ENCODE measurements at regions not wholly inside any gene's neighbourhood (a gene's known extent, or its start where the extent isn't known, plus 50 kb on each side); places are given as distances from the start of the nearest gene placed in this dataset.

- TF ChIP-seq POLR2A (IDR thresholded peaks at IDR 0.05; ENCODE audit: low read depth, low read length) (no peak), TAF1 (IDR thresholded peaks at IDR 0.05; ENCODE audit: borderline replicate concordance, low read depth, low read length) (no peak), POLR2AphosphoS5 (IDR thresholded peaks at IDR 0.05; ENCODE audit: low read depth, low read length) (no peak)
These were observed 905.3 kb upstream of the VRK2 start for GRCh38 chr2:57141269-57141668.

All from GM12892 (cell line).